ENCODE measurements at regions not wholly inside any gene's neighbourhood (a gene's known extent, or its start where the extent isn't known, plus 50 kb on each side); places are given as distances from the start of the nearest gene placed in this dataset.
"Not testable (repeated sequence)": the region's sequence is repeated elsewhere in the genome, so short reads cannot be mapped to it uniquely, and the experiment has no call there.

DNA sequence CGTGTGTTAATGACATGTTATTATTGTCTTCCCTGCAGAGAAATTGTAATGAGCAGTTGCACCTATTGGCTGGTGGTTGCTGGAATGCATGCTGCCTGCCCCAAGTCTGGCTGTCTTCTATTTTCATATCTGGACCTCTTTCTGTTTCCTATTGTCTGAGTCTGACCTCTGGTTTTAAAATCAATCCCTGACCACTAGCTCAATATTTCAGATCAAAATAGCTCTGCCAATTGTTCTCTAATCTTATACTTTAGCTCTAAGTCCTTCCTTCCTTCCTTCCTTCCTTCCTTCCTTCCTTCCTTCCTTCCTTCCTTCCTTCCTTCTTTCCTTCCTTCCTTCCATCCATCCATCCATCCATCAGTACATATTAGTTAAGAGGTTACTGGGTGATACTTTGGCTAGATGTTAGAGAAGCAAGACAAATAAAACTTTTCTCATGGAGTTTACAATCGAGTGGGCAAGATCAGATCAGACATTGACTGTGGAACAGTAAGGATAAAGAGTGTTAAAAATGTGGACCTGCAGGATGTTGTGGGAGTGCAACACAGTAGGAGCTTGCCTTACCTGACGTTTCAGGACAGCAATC, 417.1 kb downstream of the SOCS6 start:
- no peak for DNase-seq (ENCODE audit: low spot score)
- no peaks in the 10 kb centered on the region for H3K36me3 ChIP-seq (replicated peaks; ENCODE audit: insufficient read depth, low read depth)
- H2AFZ ChIP-seq, result no peak overlapping the region
- no peaks in the 10 kb centered on the region for H4K20me1 ChIP-seq (ENCODE audit: insufficient read depth, poor library complexity, severe bottlenecking)
- H3K9me3 ChIP-seq (ENCODE audit: low read depth), result no peaks in the 10 kb centered on the region
- H3K27ac ChIP-seq, result no peak overlapping the region
- no peaks in the 10 kb centered on the region for H3K9me2 ChIP-seq (replicated peaks; ENCODE audit: insufficient read depth)
- no peaks in the 10 kb centered on the region for H3K79me2 ChIP-seq
- H3K4me2 ChIP-seq, result no peak overlapping the region
- no peak for TF ChIP-seq EZH2 (IDR thresholded peaks at IDR 0.05; ENCODE audit: borderline replicate concordance)
- TF ChIP-seq EZH2phosphoT487 (IDR thresholded peaks at IDR 0.05; ENCODE audit: low read depth, severe bottlenecking, unreplicated experiment), result no peak
- TF ChIP-seq, protein P1, sequence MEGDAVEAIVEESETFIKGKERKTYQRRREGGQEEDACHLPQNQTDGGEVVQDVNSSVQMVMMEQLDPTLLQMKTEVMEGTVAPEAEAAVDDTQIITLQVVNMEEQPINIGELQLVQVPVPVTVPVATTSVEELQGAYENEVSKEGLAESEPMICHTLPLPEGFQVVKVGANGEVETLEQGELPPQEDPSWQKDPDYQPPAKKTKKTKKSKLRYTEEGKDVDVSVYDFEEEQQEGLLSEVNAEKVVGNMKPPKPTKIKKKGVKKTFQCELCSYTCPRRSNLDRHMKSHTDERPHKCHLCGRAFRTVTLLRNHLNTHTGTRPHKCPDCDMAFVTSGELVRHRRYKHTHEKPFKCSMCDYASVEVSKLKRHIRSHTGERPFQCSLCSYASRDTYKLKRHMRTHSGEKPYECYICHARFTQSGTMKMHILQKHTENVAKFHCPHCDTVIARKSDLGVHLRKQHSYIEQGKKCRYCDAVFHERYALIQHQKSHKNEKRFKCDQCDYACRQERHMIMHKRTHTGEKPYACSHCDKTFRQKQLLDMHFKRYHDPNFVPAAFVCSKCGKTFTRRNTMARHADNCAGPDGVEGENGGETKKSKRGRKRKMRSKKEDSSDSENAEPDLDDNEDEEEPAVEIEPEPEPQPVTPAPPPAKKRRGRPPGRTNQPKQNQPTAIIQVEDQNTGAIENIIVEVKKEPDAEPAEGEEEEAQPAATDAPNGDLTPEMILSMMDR (IDR thresholded peaks at IDR 0.05; ENCODE audit: poor library complexity), result no peak
- H3K27me3 ChIP-seq, result no peaks in the 10 kb centered on the region
- 55% methylated on average over 3 of the region's 3 CpGs for WGBS (ENCODE audit: low lambda C conversion rate, missing lambda C conversion rate)
- no peaks in the 10 kb centered on the region for H3K4me1 ChIP-seq (ENCODE audit: insufficient read depth)
- no peak overlapping the region for H3K4me3 ChIP-seq

DNA sequence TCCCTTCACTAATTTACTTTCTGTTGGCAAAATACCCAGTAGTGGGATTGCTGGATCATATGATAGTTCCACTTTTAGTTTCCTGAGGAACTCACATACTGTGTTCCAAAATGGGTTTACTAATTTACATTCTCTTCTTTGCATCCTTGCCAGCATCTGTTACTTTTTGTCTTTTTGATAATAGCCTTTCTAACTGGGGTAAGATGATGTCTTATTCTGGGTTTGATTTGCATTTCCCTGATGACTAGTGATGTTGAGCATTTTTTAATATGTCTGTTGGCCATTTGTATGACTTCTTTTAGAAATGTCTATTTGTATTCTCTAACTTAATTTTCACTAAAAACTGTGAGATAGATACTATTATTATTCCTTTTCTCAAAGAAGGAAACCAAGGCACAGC, 411.7 kb downstream of the SOCS6 start:
- no peaks in the 10 kb centered on the region for H3K9me3 ChIP-seq (ENCODE audit: low read depth)
- no peak overlapping the region for H3K4me3 ChIP-seq
- no peak for DNase-seq (ENCODE audit: low spot score)
- H3K36me3 ChIP-seq (replicated peaks; ENCODE audit: insufficient read depth, low read depth), result no peaks in the 10 kb centered on the region
- TF ChIP-seq, protein P1 (IDR thresholded peaks at IDR 0.05; ENCODE audit: poor library complexity), result no peak
- TF ChIP-seq EZH2 (IDR thresholded peaks at IDR 0.05; ENCODE audit: borderline replicate concordance), result no peak
- no peak for TF ChIP-seq EZH2phosphoT487 (IDR thresholded peaks at IDR 0.05; ENCODE audit: low read depth, severe bottlenecking, unreplicated experiment)
- no peak overlapping the region for H3K4me2 ChIP-seq
- no peak overlapping the region for H2AFZ ChIP-seq
- H3K27ac ChIP-seq, result no peak overlapping the region
- H3K79me2 ChIP-seq, result no peaks in the 10 kb centered on the region
- H3K27me3 ChIP-seq, result no peaks in the 10 kb centered on the region
- no peaks in the 10 kb centered on the region for H3K9me2 ChIP-seq (replicated peaks; ENCODE audit: insufficient read depth)
- H4K20me1 ChIP-seq (ENCODE audit: insufficient read depth, poor library complexity, severe bottlenecking), result no peaks in the 10 kb centered on the region
- no peaks in the 10 kb centered on the region for H3K4me1 ChIP-seq (ENCODE audit: insufficient read depth)

DNA sequence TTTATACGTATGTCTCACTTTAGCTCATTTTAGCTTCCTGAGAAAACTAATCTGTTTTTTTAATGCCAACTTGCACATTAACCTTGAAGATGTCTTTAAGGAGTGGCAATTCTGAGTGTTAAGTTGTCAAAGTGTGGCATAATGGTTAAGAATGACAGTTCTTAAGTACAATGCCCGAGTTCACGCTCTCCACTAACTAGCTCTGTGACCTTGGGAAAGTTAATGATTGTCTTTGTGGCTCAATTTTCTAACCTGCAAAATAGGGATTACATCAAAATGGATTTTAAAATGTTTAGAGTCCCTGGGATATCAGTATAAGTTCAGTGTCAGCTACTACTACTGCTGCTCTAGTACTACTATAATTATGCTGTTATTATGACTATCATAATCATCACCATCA, 409.7 kb downstream of the SOCS6 start:
- no peak overlapping the region for H3K4me2 ChIP-seq
- no peak overlapping the region for H3K27ac ChIP-seq
- WGBS (ENCODE audit: low lambda C conversion rate, missing lambda C conversion rate), result 67% methylated on average over 3 of the region's 3 CpGs
- no peaks in the 10 kb centered on the region for H4K20me1 ChIP-seq (ENCODE audit: insufficient read depth, poor library complexity, severe bottlenecking)
- no peaks in the 10 kb centered on the region for H3K36me3 ChIP-seq (replicated peaks; ENCODE audit: insufficient read depth, low read depth)
- H3K4me1 ChIP-seq (ENCODE audit: insufficient read depth), result no peaks in the 10 kb centered on the region
- no peaks in the 10 kb centered on the region for H3K27me3 ChIP-seq
- no peaks in the 10 kb centered on the region for H3K9me3 ChIP-seq (ENCODE audit: low read depth)
- H3K9me2 ChIP-seq (replicated peaks; ENCODE audit: insufficient read depth), result no peaks in the 10 kb centered on the region
- TF ChIP-seq EZH2 (IDR thresholded peaks at IDR 0.05; ENCODE audit: borderline replicate concordance), result no peak
- TF ChIP-seq, protein P1 (IDR thresholded peaks at IDR 0.05; ENCODE audit: poor library complexity), result no peak
- TF ChIP-seq EZH2phosphoT487 (IDR thresholded peaks at IDR 0.05; ENCODE audit: low read depth, severe bottlenecking, unreplicated experiment), result no peak
- no peak for DNase-seq (ENCODE audit: low spot score)
- H3K4me3 ChIP-seq, result no peak overlapping the region
- H2AFZ ChIP-seq, result no peak overlapping the region
- H3K79me2 ChIP-seq, result no peaks in the 10 kb centered on the region

DNA sequence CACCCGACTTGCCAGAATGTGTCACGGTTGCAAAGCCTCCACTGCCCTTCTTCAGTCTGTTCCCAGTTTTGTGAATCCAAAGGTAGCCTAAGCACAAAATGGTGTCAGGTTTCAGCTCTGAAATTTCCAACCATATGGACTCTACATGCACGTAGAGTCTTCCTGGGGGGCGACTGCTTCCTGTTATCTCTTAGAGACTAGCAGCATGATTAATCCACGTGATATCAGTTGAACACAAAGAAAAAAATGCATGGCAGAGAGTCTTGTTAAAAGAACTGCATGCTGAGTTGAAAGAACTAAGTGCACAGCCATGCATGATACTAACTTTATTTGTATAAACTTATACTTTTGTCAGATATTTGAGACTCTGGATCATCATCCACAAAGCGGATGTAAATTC, 404.4 kb downstream of the SOCS6 start:
- Histone ChIP-seq H3K36me3 (replicated peaks; ENCODE audit: insufficient read depth, low read depth) (no peaks in the 10 kb centered on the region), H3K27me3 (no peaks in the 10 kb centered on the region), H3K9me3 (ENCODE audit: low read depth) (no peaks in the 10 kb centered on the region), H2AFZ (no peak overlapping the region), H3K27ac (no peak overlapping the region), H3K4me1 (ENCODE audit: insufficient read depth) (no peaks in the 10 kb centered on the region), H3K79me2 (no peaks in the 10 kb centered on the region), H4K20me1 (ENCODE audit: insufficient read depth, poor library complexity, severe bottlenecking) (no peaks in the 10 kb centered on the region), H3K4me2 (no peak overlapping the region), H3K9me2 (replicated peaks; ENCODE audit: insufficient read depth) (no peaks in the 10 kb centered on the region), H3K4me3 (no peak overlapping the region)
- 37% methylated on average over 6 of the region's 6 CpGs for WGBS (ENCODE audit: low lambda C conversion rate, missing lambda C conversion rate)
- TF ChIP-seq EZH2 (IDR thresholded peaks at IDR 0.05; ENCODE audit: borderline replicate concordance) (no peak), EZH2phosphoT487 (IDR thresholded peaks at IDR 0.05; ENCODE audit: low read depth, severe bottlenecking, unreplicated experiment) (no peak)
- TF ChIP-seq, protein P1 (IDR thresholded peaks at IDR 0.05; ENCODE audit: poor library complexity), result no peak
- DNase-seq (ENCODE audit: low spot score), result no peak

DNA sequence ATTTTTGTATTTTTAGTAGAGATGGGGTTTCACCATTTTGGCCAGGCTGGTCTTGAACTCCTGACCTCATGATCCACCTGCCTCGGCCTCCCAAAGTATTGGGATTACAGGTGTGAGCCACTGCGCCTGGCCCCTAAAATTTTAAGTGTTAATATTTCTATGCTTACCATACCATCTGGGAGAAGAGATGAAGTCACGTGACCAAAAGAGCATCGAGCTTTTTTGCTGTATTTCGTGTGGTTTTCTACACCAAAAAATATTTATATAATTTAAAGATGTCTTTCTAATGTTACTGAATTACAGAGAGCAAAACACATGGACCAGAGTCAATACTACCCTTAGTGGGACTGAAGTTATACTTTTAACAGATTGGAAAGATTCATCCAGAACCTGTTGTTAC, 400.9 kb downstream of the SOCS6 start:
- not testable (repeated sequence) for H3K27ac ChIP-seq; H2AFZ ChIP-seq; H3K9me3 ChIP-seq (ENCODE audit: low read depth); H3K4me2 ChIP-seq; H3K9me2 ChIP-seq (replicated peaks; ENCODE audit: insufficient read depth); H3K79me2 ChIP-seq; H3K4me3 ChIP-seq; H4K20me1 ChIP-seq (ENCODE audit: insufficient read depth, poor library complexity, severe bottlenecking); H3K4me1 ChIP-seq (ENCODE audit: insufficient read depth); DNase-seq (ENCODE audit: low spot score); H3K36me3 ChIP-seq (replicated peaks; ENCODE audit: insufficient read depth, low read depth); H3K27me3 ChIP-seq
- WGBS (ENCODE audit: low lambda C conversion rate, missing lambda C conversion rate), result 85% methylated on average over 5 of the region's 5 CpGs
